SK-N-SH treated with all-trans-retinoic acid at 6 μM for 48 hours (cell line): ENCODE measurements at regions not wholly inside any gene's neighbourhood (a gene's known extent, or its start where the extent isn't known, plus 50 kb on each side); places are given as distances from the start of the nearest gene placed in this dataset.

Experiments used
- ATAC-seq: fragments of 200-7000 bp; cut with Tn5 transposase; 3 replicates; pipeline ENCODE4 v1.9.1; 2020; ENCODE audit warnings: mild to moderate bottlenecking, moderate library complexity
- ARNTL ChIP-seq: fragments of 450-650 bp; formaldehyde crosslinking; IDR thresholded peaks from 2 replicates; pipeline ENCODE4 v1.5.0; 2020; ENCODE audit warnings: low read depth, mild to moderate bottlenecking, moderate library complexity, borderline replicate concordance
- BACH2 ChIP-seq: fragments of 250-450 bp; sonication (Bioruptor Pico); IDR thresholded peaks from 2 replicates; pipeline ENCODE4 v1.9.0; 2021; ENCODE audit warnings: mild to moderate bottlenecking, borderline replicate concordance
- ESRRG ChIP-seq: fragments of 250-450 bp; sonication (Bioruptor Pico); IDR thresholded peaks from 2 replicates; pipeline ENCODE4 v1.6.1; 2021; ENCODE audit warnings: mild to moderate bottlenecking
- ISL1 ChIP-seq: fragments of 250-450 bp; sonication (Bioruptor Pico); IDR thresholded peaks from 2 replicates; pipeline ENCODE4 v2.1.2; 2022; ENCODE audit warnings: mild to moderate bottlenecking, moderate library complexity
- OSR1 ChIP-seq: fragments of 250-450 bp; sonication (Bioruptor Pico); IDR thresholded peaks from 2 replicates; pipeline ENCODE4 v1.8.0; 2022; ENCODE audit warnings: moderate library complexity, mild to moderate bottlenecking, inconsistent platforms
- POU6F1 ChIP-seq: fragments of 250-450 bp; sonication (Bioruptor Pico); IDR thresholded peaks from 2 replicates; pipeline ENCODE4 v1.8.0; 2021; ENCODE audit warnings: low read depth, mild to moderate bottlenecking, moderate library complexity, borderline replicate concordance
- PPARA ChIP-seq: fragments of 250-450 bp; sonication (Bioruptor Pico); IDR thresholded peaks from 2 replicates; pipeline ENCODE4 v1.5.0; 2020; ENCODE audit warnings: mild to moderate bottlenecking, borderline replicate concordance
- TOX ChIP-seq: fragments of 250-450 bp; sonication (Bioruptor Pico); IDR thresholded peaks from 2 replicates; pipeline ENCODE4 v1.8.0; 2021; ENCODE audit warnings: mild to moderate bottlenecking, moderate library complexity, borderline replicate concordance
- TSHZ2 ChIP-seq: fragments of 250-450 bp; sonication (Bioruptor Pico); IDR thresholded peaks from 2 replicates; pipeline ENCODE4 v1.5.0; 2020; ENCODE audit warnings: mild to moderate bottlenecking, moderate library complexity
- ZC3H10 ChIP-seq: fragments of 250-450 bp; sonication (Bioruptor Pico); IDR thresholded peaks from 2 replicates; pipeline ENCODE4 v1.5.1; 2021; ENCODE audit warnings: mild to moderate bottlenecking, moderate library complexity
- ZNF565 ChIP-seq: fragments of 450-650 bp; formaldehyde crosslinking; conservative IDR thresholded peaks from 2 replicates; pipeline ENCODE4 v1.5.0; 2020; ENCODE audit warnings: low read depth, mild to moderate bottlenecking, moderate library complexity
- ZNF70 ChIP-seq: fragments of 450-650 bp; formaldehyde crosslinking; IDR thresholded peaks from 2 replicates; pipeline ENCODE4 v1.5.0; 2020; ENCODE audit warnings: mild to moderate bottlenecking, moderate library complexity
- ZNF8 ChIP-seq: fragments of 450-650 bp; formaldehyde crosslinking; IDR thresholded peaks from 2 replicates; pipeline ENCODE4 v1.5.0; 2020; ENCODE audit warnings: mild to moderate bottlenecking, moderate library complexity

- TF ChIP-seq TSHZ2 (CRISPR knock-in tag): no peak
- TF ChIP-seq ZNF8: no peak
- TF ChIP-seq ZNF70 (CRISPR knock-in tag): no peak
- TF ChIP-seq ARNTL (CRISPR knock-in tag): no peak
- no peak for TF ChIP-seq ISL1 (CRISPR knock-in tag)
- TF ChIP-seq ZNF565 (CRISPR knock-in tag): no peak
- no peak for TF ChIP-seq POU6F1 (CRISPR knock-in tag)
- no peak for TF ChIP-seq TOX
- no peak for ATAC-seq
These were observed 122.9 kb upstream of the TLE3 start for GRCh38 chr15:70220490-70221096.

GRCh38 chr15:70219966-70220365 lies 122.2 kb upstream of the TLE3 start:
- no peak for TF ChIP-seq PPARA
- ATAC-seq: no peak

GRCh38 chr15:70219256-70219895 lies 121.7 kb upstream of the TLE3 start:
- ATAC-seq: no peak

GRCh38 chr15:70217226-70218160 lies 119.8 kb upstream of the TLE3 start:
- no peak for ATAC-seq
- no peak for TF ChIP-seq ESRRG (CRISPR knock-in tag)

More at GRCh38 chr15:70219256-70219895, 121.7 kb upstream of the TLE3 start:
- TF ChIP-seq TOX (no peak), ISL1 (CRISPR knock-in tag) (no peak), OSR1 (CRISPR knock-in tag) (no peak)

- no peak for ATAC-seq
These were observed 118.2 kb upstream of the TLE3 start for GRCh38 chr15:70215951-70216350.

More at GRCh38 chr15:70215951-70216350, 118.2 kb upstream of the TLE3 start:
- no peak for TF ChIP-seq POU6F1 (CRISPR knock-in tag)
- no peak for TF ChIP-seq ZNF70 (CRISPR knock-in tag)
- no peak for TF ChIP-seq ZC3H10 (CRISPR knock-in tag)
- no peak for TF ChIP-seq ZNF565 (CRISPR knock-in tag)
- TF ChIP-seq ZNF8: no peak
- TF ChIP-seq TOX: no peak
- no peak for TF ChIP-seq BACH2 (CRISPR knock-in tag)
- no peak for TF ChIP-seq ESRRG (CRISPR knock-in tag)
